GM18508 (cell line): ENCODE measurements at regions not wholly inside any gene's neighbourhood (a gene's known extent, or its start where the extent isn't known, plus 50 kb on each side); places are given as distances from the start of the nearest gene placed in this dataset.

Experiments
- ATAC-seq: cut with Tn5 transposase; IDR thresholded peaks from one replicate; pipeline ENCODE4 v1.9.1; 2021; ENCODE audit warnings: moderate number of reproducible peaks; ENCODE audit not compliant: insufficient read depth, unreplicated experiment

GRCh38 chr1:65090406-65090805 is 57.6 kb upstream of the AK4 start:
- ATAC-seq, result no peak

GRCh38 chr1:65092691-65093090 is 55.3 kb upstream of the AK4 start:
- ATAC-seq, result no peak

GRCh38 chr1:65097076-65097475 is 50.9 kb upstream of the AK4 start:
- ATAC-seq, result no peak
